Thyroid gland (tissue), 4 donors: ENCODE measurements at regions not wholly inside any gene's neighbourhood (a gene's known extent, or its start where the extent isn't known, plus 50 kb on each side); places are given as distances from the start of the nearest gene placed in this dataset.

ENCODE experiments used
- CTCF ChIP-seq, 6 experiments: fragments of 200-600 bp in 3 of 6; fragments of 450-650 bp in 3 of 6; sonication (generic) in 3 of 6; IDR thresholded peaks; one replicate each; pipeline ENCODE4 v1.5.1; 2016 to 2019; ENCODE audit warnings: antibody characterized with exemption in 6 of 6, mild to moderate bottlenecking in 2 of 6, inconsistent platforms in 1 of 6, moderate library complexity in 1 of 6
- POLR2A ChIP-seq, 2 donors: fragments of 450-650 bp; IDR thresholded peaks; one replicate each; pipeline ENCODE4 v1.6.1; 2017; ENCODE audit warnings: antibody characterized with exemption in 2 of 2, mild to moderate bottlenecking in 2 of 2, moderate library complexity in 1 of 2

- TF ChIP-seq POLR2A (IDR thresholded peaks at IDR 0.05) (no peak), CTCF (IDR thresholded peaks at IDR 0.05) (no peak)
Observed at GRCh38 chr2:107663632-107664031, 163.1 kb upstream of the RGPD4 start.
